Heart left ventricle (tissue), 16 donors: ENCODE measurements at regions not wholly inside any gene's neighbourhood (a gene's known extent, or its start where the extent isn't known, plus 50 kb on each side); places are given as distances from the start of the nearest gene placed in this dataset.

Experiments
- ATAC-seq, 4 donors: fragments of 200-7000 bp; cut with Tn5 transposase; one replicate each; pipeline ENCODE4 v1.9.1; 2020 to 2022; ENCODE audit warnings: moderate library complexity in 4 of 4, mild to moderate bottlenecking in 3 of 4, moderate number of reproducible peaks in 1 of 4
- DNase-seq, 5 donors: peaks; one replicate each; pipeline ENCODE4 v3.0.0-alpha.2; 2020
- H3K27ac ChIP-seq, 12 donors: fragments of 200-600 bp; sonication (generic) in 4 of 12; one replicate each; pipeline versions ENCODE4 v1.5.0 to v1.8.0; 2016 to 2022; ENCODE audit warnings: mild to moderate bottlenecking in 2 of 12
- H3K27me3 ChIP-seq, 9 donors: fragments of 200-600 bp; sonication (generic) in 2 of 9; one replicate each; pipeline versions ENCODE4 v1.5.1 to v1.8.0; 2016 to 2022; ENCODE audit warnings: mild to moderate bottlenecking in 3 of 9
- H3K36me3 ChIP-seq, 9 donors: fragments of 200-600 bp; sonication (generic) in 2 of 9; one replicate each; pipeline versions ENCODE4 v1.5.0 to v1.8.0; 2018 to 2022; ENCODE audit warnings: mild to moderate bottlenecking in 2 of 9
- H3K4me1 ChIP-seq, 12 donors: fragments of 200-600 bp; sonication (generic) in 4 of 12; one replicate each; pipeline versions ENCODE4 v1.5.0 to v1.8.0; 2016 to 2022; ENCODE audit warnings: mild to moderate bottlenecking in 3 of 12
- H3K4me3 ChIP-seq, 12 donors: fragments of 200-600 bp; sonication (generic) in 4 of 12; one replicate each; pipeline versions ENCODE4 v1.5.0 to v1.8.0; 2017 to 2022; ENCODE audit warnings: mild to moderate bottlenecking in 9 of 12, moderate library complexity in 4 of 12
- H3K9me3 ChIP-seq, 12 donors: fragments of 200-600 bp; sonication (generic) in 4 of 12; one replicate each; pipeline versions ENCODE4 v1.5.0 to v1.8.0; 2016 to 2022; ENCODE audit warnings: mild to moderate bottlenecking in 1 of 12
- POLR2A ChIP-seq, 2 donors: fragments of 450-650 bp; IDR thresholded peaks; one replicate each; pipeline ENCODE4 v1.6.1; 2017; ENCODE audit warnings: antibody characterized with exemption in 2 of 2, mild to moderate bottlenecking in 2 of 2, moderate library complexity in 2 of 2
- WGBS, 4 donors: extraction: QIAGEN DNeasy Blood & Tissue Kit in 2 of 4; methylation state at CpG; one replicate each; pipeline versions ENCODE4 v1.1.5 to v1.1.7; 2013 to 2018; 5-methylcytosine and 5-hydroxymethylcytosine counted together
- intact Hi-C, 10 donors: fragments of 100-400 bp; cut with DNase I; formaldehyde crosslinking; loops; one replicate each; pipeline versions ENCODE4 v1.11.1 to v1.14.2; 2022
- TF ChIP-seq, protein P1 (sequence below), 12 donors: fragments of 200-600 bp; sonication (generic) in 4 of 12; IDR thresholded peaks; one replicate each; pipeline versions ENCODE4 v1.5.0 to v1.8.0; 2018 to 2022; ENCODE audit warnings: antibody characterized with exemption in 12 of 12, mild to moderate bottlenecking in 5 of 12
- donor health status: ischemic (EF 13 %, LVEDD 7.1; RV severe dilation, severe dysfunction).
- donor health status: healthy with polysubstance abuse.
- donor health status: DM: no; HTN: yes; CAD: no.
- donor health status: DM: no; HTN: no; CAD: no.
- donor health status: ischemic (EF 25% LVEDD 6.9; RV normal size, moderate dysfunction).
- donor health status: ischemic (EF 25% LVEDD 5.7; RV mildly dilated, moderate dysfunction).
- donor health status: healthy.
- donor health status: DM: yes; HTN: yes; CAD: no.
- donor health status: ischemic (EF 35%, LVEDD 5.7; RV mildly dilated, moderate dysfunction).
- donor health status: nonischemic (EF 11% LVEDD 7.7; RV severe dilation, severe dysfunction).
- donor health status: DM: yes; HTN: yes; CAD: no.
- donor health status: PGD.
- donor health status: ischemic (EF 29% LVEDD 5.4; RV normal size, mild dysfunction).
- donor health status: nonischemic (EF 23%, LVEDD 6.1; RV moderate dilation, normal function).

DNA sequence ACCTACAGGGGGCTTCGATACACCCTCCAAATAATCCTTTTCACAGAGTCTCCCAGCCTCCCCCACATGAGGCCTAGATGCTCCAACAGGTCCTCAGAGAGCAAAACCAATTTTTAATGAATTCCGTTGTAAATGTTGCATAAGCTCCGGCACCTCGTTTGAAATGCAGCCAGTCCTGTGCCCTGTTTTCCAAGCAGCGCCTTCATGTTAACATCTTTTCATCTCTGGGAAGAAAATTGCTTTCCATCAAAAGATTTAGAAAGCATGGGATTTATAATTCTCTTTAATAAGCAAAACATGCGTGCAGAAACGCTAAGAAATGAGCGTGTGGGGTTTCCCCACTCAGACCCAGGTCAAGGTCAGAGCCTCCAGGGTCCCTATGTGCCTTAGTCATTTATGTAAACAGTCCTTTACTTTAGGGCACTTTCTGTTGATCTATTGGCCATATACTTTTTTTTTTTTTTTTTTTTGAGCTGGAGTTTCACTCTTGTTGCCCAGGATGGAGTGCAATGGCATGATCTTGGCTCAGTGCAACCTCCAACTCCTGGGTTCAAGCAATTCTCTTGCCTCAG is 177.5 kb upstream of the S1PR3 start:
- no peak for ATAC-seq
- Histone ChIP-seq H3K4me3 (no peak overlapping the region), H3K4me1 (peaks cover 0 to 38% (median 10%) of the 10 kb centered on the region in 12 donors), H3K27ac (peak overlapping the region in 6 of 12 donors; percentile 9 to 92 (median 70)), H3K9me3 (no peaks in the 10 kb centered on the region), H3K36me3 (no peaks in the 10 kb centered on the region), H3K27me3 (peaks cover 0 to 11% (median 0%) of the 10 kb centered on the region in 9 donors)
- TF ChIP-seq, protein P1, sequence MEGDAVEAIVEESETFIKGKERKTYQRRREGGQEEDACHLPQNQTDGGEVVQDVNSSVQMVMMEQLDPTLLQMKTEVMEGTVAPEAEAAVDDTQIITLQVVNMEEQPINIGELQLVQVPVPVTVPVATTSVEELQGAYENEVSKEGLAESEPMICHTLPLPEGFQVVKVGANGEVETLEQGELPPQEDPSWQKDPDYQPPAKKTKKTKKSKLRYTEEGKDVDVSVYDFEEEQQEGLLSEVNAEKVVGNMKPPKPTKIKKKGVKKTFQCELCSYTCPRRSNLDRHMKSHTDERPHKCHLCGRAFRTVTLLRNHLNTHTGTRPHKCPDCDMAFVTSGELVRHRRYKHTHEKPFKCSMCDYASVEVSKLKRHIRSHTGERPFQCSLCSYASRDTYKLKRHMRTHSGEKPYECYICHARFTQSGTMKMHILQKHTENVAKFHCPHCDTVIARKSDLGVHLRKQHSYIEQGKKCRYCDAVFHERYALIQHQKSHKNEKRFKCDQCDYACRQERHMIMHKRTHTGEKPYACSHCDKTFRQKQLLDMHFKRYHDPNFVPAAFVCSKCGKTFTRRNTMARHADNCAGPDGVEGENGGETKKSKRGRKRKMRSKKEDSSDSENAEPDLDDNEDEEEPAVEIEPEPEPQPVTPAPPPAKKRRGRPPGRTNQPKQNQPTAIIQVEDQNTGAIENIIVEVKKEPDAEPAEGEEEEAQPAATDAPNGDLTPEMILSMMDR (IDR thresholded peaks at IDR 0.05): no peak
- TF ChIP-seq POLR2A (IDR thresholded peaks at IDR 0.05): no peak
- 92 to 96% (median 93%) methylated on average over 8 of the region's 8 CpGs for WGBS, 4 donors
- intact Hi-C loops: loop anchor here in 3 of 10 donors (2.0 to 10.0 kb wide), 4 partner anchors 59 to 181 kb away; partner anchors contain the start of gene S1PR3 (in 1 of the 3)
- DNase-seq: no peak

DNA sequence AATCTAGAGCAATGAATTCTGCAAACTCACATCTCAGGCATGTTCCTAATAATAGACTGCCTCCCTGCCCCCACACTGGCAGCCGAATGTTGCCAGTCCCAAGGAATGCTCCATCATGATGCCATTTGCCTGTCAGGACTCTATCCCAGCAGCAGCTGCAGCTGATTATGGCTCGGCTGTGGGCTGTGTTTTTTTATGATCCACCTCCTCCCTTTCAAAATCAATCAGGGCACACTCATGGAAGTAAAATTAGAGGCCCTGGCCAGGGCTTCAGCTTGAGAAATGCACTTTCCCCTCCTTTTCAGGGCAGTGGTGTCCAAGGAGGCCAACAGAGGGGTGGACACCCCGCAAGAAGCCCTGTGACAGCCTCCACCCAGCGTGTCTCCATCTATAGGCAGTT is 176.7 kb upstream of the S1PR3 start:
- no peak overlapping the region for H3K4me3 ChIP-seq
- DNase-seq: peak; percentile 71 to 89 (median 74)
- peak; percentile 80 to 97 (median 96) for ATAC-seq
- TF ChIP-seq, protein P1 (IDR thresholded peaks at IDR 0.05): no peak
- TF ChIP-seq POLR2A (IDR thresholded peaks at IDR 0.05): no peak
- peaks cover 0 to 40% (median 16%) of the 10 kb centered on the region in 12 donors for H3K4me1 ChIP-seq
- H3K27ac ChIP-seq: peak overlapping the region; percentile 41 to 92 (median 76)
- WGBS, 4 donors: 29 to 60% (median 50%) methylated on average over 4 of the region's 4 CpGs
- intact Hi-C loops: loop anchor here in 3 of 10 donors (2.0 to 10.0 kb wide), 4 partner anchors 58 to 180 kb away; partner anchors contain the start of gene S1PR3 (in 1 of the 3)
- no peaks in the 10 kb centered on the region for H3K9me3 ChIP-seq
- H3K36me3 ChIP-seq: no peaks in the 10 kb centered on the region
- peaks cover 0 to 17% (median 0%) of the 10 kb centered on the region in 9 donors for H3K27me3 ChIP-seq

- H3K4me1 ChIP-seq: peaks cover 0 to 41% (median 16%) of the 10 kb centered on the region in 12 donors
- H3K27ac ChIP-seq: no peak overlapping the region
- no peaks in the 10 kb centered on the region for H3K36me3 ChIP-seq
- ATAC-seq (no peak), DNase-seq (no peak)
- peaks cover 0 to 10% (median 3%) of the 10 kb centered on the region in 12 donors for H3K9me3 ChIP-seq
- H3K27me3 ChIP-seq: peaks cover 0 to 21% (median 0%) of the 10 kb centered on the region in 9 donors
- 71 to 94% (median 73%) methylated on average over 9 of the region's 9 CpGs for WGBS, 4 donors
- H3K4me3 ChIP-seq: no peak overlapping the region
- TF ChIP-seq POLR2A (IDR thresholded peaks at IDR 0.05): no peak
- intact Hi-C loops: loop anchor here in 3 of 10 donors (5.0 to 10.0 kb wide), 3 partner anchors 56 to 179 kb away; partner anchors contain the start of gene S1PR3 (in 1 of the 3)
These were observed 175.1 kb upstream of the S1PR3 start for GRCh38 chr9:88816141-88816540.

DNA sequence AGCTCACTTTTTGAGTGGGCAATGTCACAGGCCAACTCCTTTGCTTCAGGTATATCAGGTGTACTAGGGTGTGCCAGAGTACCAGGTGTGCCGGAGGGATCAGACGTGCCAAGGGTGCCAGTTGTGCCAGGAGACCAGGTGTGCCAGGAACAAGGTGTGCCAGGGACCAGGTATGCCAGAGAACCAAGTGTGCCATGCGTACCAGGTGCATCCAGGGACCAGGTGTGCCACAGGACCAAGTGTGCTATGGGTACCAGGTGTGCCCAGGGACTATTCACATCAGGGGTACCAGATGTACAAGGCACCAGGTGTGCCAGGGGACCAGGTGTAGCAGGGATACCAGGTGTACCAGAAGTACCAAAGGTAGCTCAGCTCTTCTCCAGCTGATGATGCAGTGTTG is 174.7 kb upstream of the S1PR3 start:
- H3K36me3 ChIP-seq: no peaks in the 10 kb centered on the region
- H3K27me3 ChIP-seq: peaks cover 0 to 18% (median 0%) of the 10 kb centered on the region in 9 donors
- H3K27ac ChIP-seq: no peak overlapping the region
- ATAC-seq (no peak), DNase-seq (no peak)
- H3K9me3 ChIP-seq: peaks cover 0 to 11% (median 3%) of the 10 kb centered on the region in 12 donors
- intact Hi-C loops: loop anchor here in 3 of 10 donors (5.0 to 10.0 kb wide), 3 partner anchors 56 to 178 kb away; partner anchors contain the start of gene S1PR3 (in 1 of the 3)
- WGBS, 4 donors: 87 to 100% (median 95%) methylated on average over 3 of the region's 3 CpGs
- TF ChIP-seq, protein P1 (IDR thresholded peaks at IDR 0.05): no peak
- H3K4me3 ChIP-seq: no peak overlapping the region
- H3K4me1 ChIP-seq: peaks cover 0 to 41% (median 16%) of the 10 kb centered on the region in 12 donors
